ENCODE measurements at regions not wholly inside any gene's neighbourhood (a gene's known extent, or its start where the extent isn't known, plus 50 kb on each side); places are given as distances from the start of the nearest gene placed in this dataset.

- Histone ChIP-seq H3K27me3 (ENCODE audit: insufficient read depth, low read length) (no peaks in the 10 kb centered on the region), H2AFZ (ENCODE audit: low read length) (no peak overlapping the region), H3K23ac (ENCODE audit: insufficient read length, low read depth, low read length) (no peak overlapping the region), H3K9me3 (ENCODE audit: control insufficient read depth, low read depth, low read length) (no peaks in the 10 kb centered on the region), H3K14ac (ENCODE audit: insufficient read depth, low read length) (no peak overlapping the region), H4K5ac (ENCODE audit: insufficient read length, low read depth, low read length) (no peak overlapping the region), H3K56ac (ENCODE audit: insufficient read length, low read depth, low read length) (no peak overlapping the region), H3K4me2 (ENCODE audit: insufficient read depth, insufficient read length, low read length) (no peak overlapping the region), H3K27ac (ENCODE audit: insufficient read length, low read depth, low read length) (no peak overlapping the region), H4K91ac (ENCODE audit: insufficient read length, low read depth, low read length) (no peak overlapping the region), H4K20me1 (ENCODE audit: control insufficient read depth, insufficient read depth, insufficient read length) (no peaks in the 10 kb centered on the region), H2BK5ac (ENCODE audit: insufficient read length, low read length) (no peak overlapping the region), H3K4me1 (ENCODE audit: insufficient read depth, low read length) (no peaks in the 10 kb centered on the region), H2BK12ac (ENCODE audit: insufficient read length, low read depth, low read length) (no peak overlapping the region), H3K23me2 (ENCODE audit: insufficient read length, low read depth, low read length, poor library complexity, severe bottlenecking) (no peaks in the 10 kb centered on the region), H4K8ac (replicated peaks; ENCODE audit: insufficient read length, low read depth, low read length) (no peak overlapping the region), H3T11ph (ENCODE audit: low read length) (no peak overlapping the region), H2AK5ac (ENCODE audit: insufficient read length, low read length) (no peak overlapping the region), H2BK120ac (ENCODE audit: low read depth, low read length, poor library complexity, severe bottlenecking) (no peak overlapping the region), H2BK20ac (ENCODE audit: low read depth, low read length, poor library complexity, severe bottlenecking) (no peak overlapping the region), H2BK15ac (ENCODE audit: low read depth, low read length) (no peak overlapping the region), H3K79me1 (ENCODE audit: insufficient read depth, low read depth, low read length, poor library complexity, severe bottlenecking) (no peaks in the 10 kb centered on the region), H3K9ac (ENCODE audit: extremely low read depth, insufficient read length, low read length) (no peak overlapping the region), H3K4ac (ENCODE audit: low read depth, low read length) (no peak overlapping the region), H3K79me2 (ENCODE audit: insufficient read depth, low read length) (no peaks in the 10 kb centered on the region), H3K18ac (ENCODE audit: insufficient read length, low read depth, low read length) (no peak overlapping the region)
- TF ChIP-seq, protein P1, sequence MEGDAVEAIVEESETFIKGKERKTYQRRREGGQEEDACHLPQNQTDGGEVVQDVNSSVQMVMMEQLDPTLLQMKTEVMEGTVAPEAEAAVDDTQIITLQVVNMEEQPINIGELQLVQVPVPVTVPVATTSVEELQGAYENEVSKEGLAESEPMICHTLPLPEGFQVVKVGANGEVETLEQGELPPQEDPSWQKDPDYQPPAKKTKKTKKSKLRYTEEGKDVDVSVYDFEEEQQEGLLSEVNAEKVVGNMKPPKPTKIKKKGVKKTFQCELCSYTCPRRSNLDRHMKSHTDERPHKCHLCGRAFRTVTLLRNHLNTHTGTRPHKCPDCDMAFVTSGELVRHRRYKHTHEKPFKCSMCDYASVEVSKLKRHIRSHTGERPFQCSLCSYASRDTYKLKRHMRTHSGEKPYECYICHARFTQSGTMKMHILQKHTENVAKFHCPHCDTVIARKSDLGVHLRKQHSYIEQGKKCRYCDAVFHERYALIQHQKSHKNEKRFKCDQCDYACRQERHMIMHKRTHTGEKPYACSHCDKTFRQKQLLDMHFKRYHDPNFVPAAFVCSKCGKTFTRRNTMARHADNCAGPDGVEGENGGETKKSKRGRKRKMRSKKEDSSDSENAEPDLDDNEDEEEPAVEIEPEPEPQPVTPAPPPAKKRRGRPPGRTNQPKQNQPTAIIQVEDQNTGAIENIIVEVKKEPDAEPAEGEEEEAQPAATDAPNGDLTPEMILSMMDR (conservative IDR thresholded peaks at IDR 0.05) = no peak
- Mint-ChIP-seq H3K36me3 (ENCODE audit: insufficient read depth in 1 of 3, low read depth in 3 of 3) (no peaks in the 10 kb centered on the region; a peak in 1 of 7 replicates), H3K27me3 (ENCODE audit: low read depth) (no peaks in the 10 kb centered on the region), H3K4me1 (no peaks in the 10 kb centered on the region), H3K9me3 (peaks cover 6% of the 10 kb centered on the region in 2 experiments; a peak in 3 of 5 replicates), H3K4me3 (no peak overlapping the region), H3K27ac (no peak overlapping the region)
- WGBS (ENCODE audit: extremely low coverage, insufficient read length, low lambda C conversion rate) = no CpG with 5 or more reads among the region's 33 CpGs
- DNase-seq = no peak
These were observed 548.4 kb upstream of the BRINP3 start for GRCh38 chr1:191025896-191026642.
